B cell (primary cell): ENCODE measurements at regions not wholly inside any gene's neighbourhood (a gene's known extent, or its start where the extent isn't known, plus 50 kb on each side); places are given as distances from the start of the nearest gene placed in this dataset.

ENCODE experiments used
- CTCF ChIP-seq: fragments of 200-600 bp; IDR thresholded peaks from one replicate; pipeline ENCODE4 v1.8.0; 2022; ENCODE audit warnings: antibody characterized with exemption, mild to moderate bottlenecking
- EZH2 ChIP-seq: IDR thresholded peaks from 2 replicates; pipeline ENCODE4 v1.6.1; 2012; ENCODE audit warnings: borderline replicate concordance, low read depth, mild to moderate bottlenecking, moderate library complexity, low read length; ENCODE audit not compliant: insufficient read depth, poor library complexity, severe bottlenecking

- no peak for TF ChIP-seq CTCF
- TF ChIP-seq EZH2, result no peak
Observed at GRCh38 chr10:52673468-52673867, 99.1 kb downstream of the MBL2 start.
